ENCODE measurements at regions not wholly inside any gene's neighbourhood (a gene's known extent, or its start where the extent isn't known, plus 50 kb on each side); places are given as distances from the start of the nearest gene placed in this dataset.

DNA sequence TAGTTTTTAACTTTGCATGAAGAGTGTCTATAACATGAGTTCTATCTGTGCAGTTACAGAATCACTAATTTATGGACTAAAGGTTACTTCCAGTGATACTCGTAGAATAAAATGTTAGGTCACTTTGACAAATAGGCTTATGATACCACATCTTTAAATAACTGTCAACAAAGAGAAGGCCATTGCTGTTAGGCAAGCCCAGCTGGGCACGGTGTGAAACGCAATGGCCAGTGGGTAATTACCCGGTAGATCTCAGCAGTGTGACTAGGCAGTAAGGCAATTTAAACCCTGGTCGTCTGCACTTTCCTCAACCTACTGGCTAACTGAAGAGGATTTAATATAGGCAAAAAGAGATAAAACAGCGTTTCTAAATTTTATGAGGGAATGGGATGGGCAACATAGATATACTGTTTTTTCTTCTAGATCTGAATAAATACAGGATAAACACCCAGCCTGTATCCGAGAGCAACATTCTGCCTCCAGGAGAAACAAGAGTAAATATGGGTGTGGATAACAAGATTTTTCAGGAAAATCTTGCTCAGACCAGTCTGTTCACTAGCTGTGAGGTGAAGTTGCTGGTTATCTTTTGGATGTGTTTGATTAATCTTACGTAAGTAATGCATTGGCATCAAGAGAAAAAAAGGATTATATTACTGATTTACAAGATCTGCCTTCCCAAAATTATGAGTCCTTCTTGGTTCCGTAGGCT lies 631.3 kb downstream of the EFNB2 start:
- TF ChIP-seq, protein P1, sequence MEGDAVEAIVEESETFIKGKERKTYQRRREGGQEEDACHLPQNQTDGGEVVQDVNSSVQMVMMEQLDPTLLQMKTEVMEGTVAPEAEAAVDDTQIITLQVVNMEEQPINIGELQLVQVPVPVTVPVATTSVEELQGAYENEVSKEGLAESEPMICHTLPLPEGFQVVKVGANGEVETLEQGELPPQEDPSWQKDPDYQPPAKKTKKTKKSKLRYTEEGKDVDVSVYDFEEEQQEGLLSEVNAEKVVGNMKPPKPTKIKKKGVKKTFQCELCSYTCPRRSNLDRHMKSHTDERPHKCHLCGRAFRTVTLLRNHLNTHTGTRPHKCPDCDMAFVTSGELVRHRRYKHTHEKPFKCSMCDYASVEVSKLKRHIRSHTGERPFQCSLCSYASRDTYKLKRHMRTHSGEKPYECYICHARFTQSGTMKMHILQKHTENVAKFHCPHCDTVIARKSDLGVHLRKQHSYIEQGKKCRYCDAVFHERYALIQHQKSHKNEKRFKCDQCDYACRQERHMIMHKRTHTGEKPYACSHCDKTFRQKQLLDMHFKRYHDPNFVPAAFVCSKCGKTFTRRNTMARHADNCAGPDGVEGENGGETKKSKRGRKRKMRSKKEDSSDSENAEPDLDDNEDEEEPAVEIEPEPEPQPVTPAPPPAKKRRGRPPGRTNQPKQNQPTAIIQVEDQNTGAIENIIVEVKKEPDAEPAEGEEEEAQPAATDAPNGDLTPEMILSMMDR (IDR thresholded peaks at IDR 0.05) = no peak

DNA sequence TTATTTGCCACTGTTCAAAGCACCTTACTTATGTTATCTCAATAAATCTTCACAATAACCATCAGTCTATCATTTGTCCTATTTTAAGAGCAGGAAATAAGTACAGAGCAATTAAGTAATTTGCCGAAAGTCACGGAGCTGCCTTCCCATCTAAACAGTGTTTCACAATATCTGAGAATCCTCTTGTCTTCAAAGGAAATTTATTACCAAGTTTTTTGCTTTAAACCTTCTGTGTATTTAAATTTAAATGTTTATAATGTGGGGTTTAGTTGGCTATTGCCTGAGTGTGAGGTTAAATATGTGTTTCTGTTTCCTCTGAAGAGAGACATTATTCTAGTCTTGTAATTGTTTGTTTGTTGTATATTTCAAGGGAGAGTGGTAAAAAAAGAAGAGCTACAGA lies 633.1 kb downstream of the EFNB2 start:
- TF ChIP-seq, protein P1 (IDR thresholded peaks at IDR 0.05) = no peak

DNA sequence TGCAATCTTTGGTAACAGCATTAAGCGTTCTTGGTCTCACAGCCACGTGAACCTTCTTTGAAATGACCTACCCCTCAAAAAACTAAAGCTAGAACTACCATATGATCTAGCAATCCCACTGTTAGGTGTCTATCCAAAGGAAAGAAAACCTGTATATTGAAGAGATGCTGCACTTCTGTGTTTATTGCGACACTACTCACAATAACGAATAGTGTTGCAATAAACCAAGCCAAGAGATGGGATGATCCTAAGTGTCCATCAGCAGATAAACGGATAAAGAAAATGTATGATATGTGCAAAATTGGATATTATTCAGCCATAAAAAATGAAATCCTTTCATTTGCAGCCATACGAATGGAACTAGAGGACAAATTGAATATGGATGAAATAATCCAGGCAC lies 637.9 kb downstream of the EFNB2 start:
- TF ChIP-seq, protein P1 (IDR thresholded peaks at IDR 0.05) = no peak

DNA sequence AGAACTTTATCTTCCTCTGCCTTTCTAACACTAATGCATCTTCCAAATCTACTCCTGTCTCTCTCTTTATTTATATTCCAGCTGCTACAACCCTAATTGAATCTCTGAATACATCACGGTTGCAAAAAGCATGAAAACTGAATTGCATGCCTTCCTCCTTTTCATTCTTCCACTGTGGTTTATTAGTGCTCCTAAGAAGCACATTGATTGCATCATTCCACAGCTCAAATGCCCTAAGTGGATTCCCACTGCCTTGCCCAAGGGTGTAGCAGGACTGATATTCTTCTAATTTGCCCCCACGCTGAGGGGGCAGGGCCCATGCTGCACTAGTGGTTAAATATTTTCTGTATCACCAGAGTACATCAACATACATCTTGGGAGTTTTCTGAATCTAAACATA lies 640.8 kb downstream of the EFNB2 start:
- TF ChIP-seq, protein P1 (IDR thresholded peaks at IDR 0.05) = no peak

DNA sequence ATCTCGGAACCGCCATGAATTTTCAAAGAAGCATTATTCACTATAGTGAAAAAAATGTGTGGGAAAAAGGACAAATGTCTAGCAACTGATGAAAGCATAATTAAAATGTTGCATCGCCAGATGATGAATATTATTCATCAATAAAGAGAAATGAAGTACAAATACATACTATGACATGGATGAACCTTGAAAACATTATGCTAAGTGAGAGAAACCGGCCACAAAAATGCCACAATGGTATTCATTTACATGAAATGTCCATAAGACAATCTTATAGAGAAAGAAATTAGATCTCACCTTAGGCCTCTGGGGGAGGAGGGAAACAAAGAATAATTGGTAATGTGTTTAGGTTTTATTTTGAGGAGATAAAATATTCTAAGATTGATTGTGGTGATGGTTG lies 645.0 kb downstream of the EFNB2 start:
- TF ChIP-seq, protein P1 (IDR thresholded peaks at IDR 0.05) = no peak

DNA sequence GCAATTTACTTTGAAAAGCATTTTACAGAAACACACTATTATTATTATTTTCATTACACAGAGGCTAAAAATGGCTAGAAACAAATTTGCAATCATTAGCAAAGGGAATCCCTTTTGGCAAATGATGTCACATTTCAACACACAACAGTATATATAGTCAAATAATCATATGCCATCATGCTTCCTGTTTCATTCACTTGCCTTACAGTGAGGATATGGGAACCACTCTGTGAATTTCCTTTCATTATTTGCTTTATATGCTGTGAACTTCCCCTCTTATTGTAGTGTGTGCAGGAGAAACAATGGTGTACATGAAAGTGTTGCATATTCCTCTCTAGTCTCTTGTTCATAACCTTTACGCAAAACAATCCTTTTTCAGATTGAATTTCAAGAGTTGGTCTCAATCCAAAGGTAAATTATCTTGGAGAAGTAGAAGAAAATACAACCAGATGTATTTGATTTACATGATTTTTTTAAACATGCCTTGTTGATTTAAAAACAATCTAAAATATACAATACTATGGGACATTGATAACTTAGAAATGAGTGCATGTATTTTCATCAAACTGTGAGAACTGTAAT lies 657.3 kb downstream of the EFNB2 start:
- TF ChIP-seq, protein P1 (IDR thresholded peaks at IDR 0.05) = no peak

DNA sequence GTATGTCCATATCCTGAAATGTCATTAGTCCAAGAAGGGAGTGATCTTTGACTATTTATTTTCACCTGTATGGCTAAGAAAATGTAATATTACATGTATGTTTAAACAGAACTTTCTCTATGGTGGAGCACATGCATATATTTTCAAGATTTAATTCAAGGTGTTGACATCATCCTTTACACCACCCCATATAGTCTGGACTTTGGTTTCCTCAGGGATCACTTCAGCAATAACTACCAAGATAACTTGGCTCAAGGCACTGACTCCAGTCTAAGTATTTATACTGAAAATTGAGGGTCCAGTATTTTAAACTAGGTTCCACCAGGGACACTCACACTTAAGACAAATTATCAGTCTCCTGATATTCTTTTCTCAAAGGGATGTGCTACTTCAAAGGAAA lies 660.6 kb downstream of the EFNB2 start:
- TF ChIP-seq, protein P1 (IDR thresholded peaks at IDR 0.05) = no peak
